A673 (cell line): ENCODE measurements at regions not wholly inside any gene's neighbourhood (a gene's known extent, or its start where the extent isn't known, plus 50 kb on each side); places are given as distances from the start of the nearest gene placed in this dataset.
A peak's percentile ranks its signal among the peaks of the same experiment; 100 is the strongest.

Experiments used
- BruUV-seq: library from RNA; stranded (reverse); fragments of 400-500 nt; replicated peaks from 2 replicates; lab custom pipeline; 2021; lab: Mats Ljungman, UMichigan
- CTCF ChIA-PET: fragments of 300-600 bp; sonication (Branson Sonifier 250); formaldehyde crosslinking; loops from one replicate; lab custom pipeline; 2022; ENCODE audit warnings: antibody characterized with exemption; lab: Charles Lee
- POLR2A ChIA-PET: fragments of 300-600 bp; sonication (Branson Sonifier 250); formaldehyde crosslinking; loops from one replicate; lab custom pipeline; 2022; ENCODE audit warnings: antibody characterized with exemption; ENCODE audit not compliant: low non-redundant PET; lab: Charles Lee
- DNase-seq: peaks from one replicate; pipeline ENCODE4 v3.0.0-alpha.2; 2015; ENCODE audit warnings: low spot score
- H3K27ac ChIP-seq: fragments of 200-600 bp; sonication (generic); 2 replicates; pipeline ENCODE4 v1.5.1; 2016; ENCODE audit warnings: mixed run types, low read depth, mild to moderate bottlenecking, mixed read lengths, antibody characterized with exemption, low read length; ENCODE audit not compliant: poor library complexity, severe bottlenecking
- H3K27me3 ChIP-seq: fragments of 200-600 bp; sonication (generic); replicated peaks from 2 replicates; pipeline ENCODE4 v1.6.1; 2017; ENCODE audit warnings: mixed run types, low read depth, mild to moderate bottlenecking, mixed read lengths, antibody characterized with exemption, low read length; ENCODE audit not compliant: insufficient read depth, poor library complexity
- H3K36me3 ChIP-seq: fragments of 200-600 bp; sonication (generic); 2 replicates; pipeline ENCODE4 v1.6.1; 2016; ENCODE audit warnings: mixed run types, mild to moderate bottlenecking, mixed read lengths, antibody characterized with exemption, low read length; ENCODE audit not compliant: insufficient read depth, poor library complexity, severe bottlenecking
- H3K4me1 ChIP-seq: fragments of 200-600 bp; sonication (generic); 2 replicates; pipeline ENCODE4 v1.6.1; 2017; ENCODE audit warnings: mixed run types, mild to moderate bottlenecking, mixed read lengths, antibody characterized with exemption, low read length; ENCODE audit not compliant: insufficient read depth, poor library complexity, severe bottlenecking
- H3K4me3 ChIP-seq: fragments of 200-600 bp; sonication (generic); 2 replicates; pipeline ENCODE4 v1.5.1; 2016; ENCODE audit warnings: low read depth, mixed run types, mild to moderate bottlenecking, mixed read lengths, low read length; ENCODE audit not compliant: poor library complexity, severe bottlenecking
- H3K9me3 ChIP-seq: fragments of 200-600 bp; sonication (generic); 2 replicates; pipeline ENCODE4 v1.6.1; 2016; ENCODE audit warnings: mixed run types, low read depth, mild to moderate bottlenecking, mixed read lengths, antibody characterized with exemption, low read length; ENCODE audit not compliant: poor library complexity, severe bottlenecking
- CTCF ChIP-seq: fragments of 300-800, 200-600 bp; sonication (generic); conservative IDR thresholded peaks from 2 replicates; pipeline ENCODE4 v1.5.1; 2017; ENCODE audit warnings: low read depth, mild to moderate bottlenecking, antibody characterized with exemption, low read length, moderate library complexity, mixed read lengths
- EZH2 ChIP-seq: fragments of 200-600 bp; sonication (generic); IDR thresholded peaks from 2 replicates; pipeline ENCODE4 v1.6.1; 2017; ENCODE audit warnings: borderline replicate concordance, low read depth, mild to moderate bottlenecking, mixed read lengths, antibody characterized with exemption, low read length; ENCODE audit not compliant: poor library complexity, severe bottlenecking
- intact Hi-C: fragments of 100-400 bp; cut with micrococcal nuclease; formaldehyde crosslinking; loops from one replicate; pipeline ENCODE4 v1.10.0; 2022; ENCODE audit not compliant: unreplicated experiment

GRCh38 chr9:115956371-115956770 is 197.2 kb upstream of the PAPPA start:
- TF ChIP-seq EZH2 (no peak), CTCF (no peak)
- Histone ChIP-seq H3K27me3 (no peaks in the 10 kb centered on the region), H3K36me3 (no peaks in the 10 kb centered on the region), H3K27ac (no peak overlapping the region), H3K4me1 (no peaks in the 10 kb centered on the region), H3K9me3 (no peaks in the 10 kb centered on the region), H3K4me3 (no peak overlapping the region)
- ChIA-PET POLR2A (interaction anchor here (0.6 kb wide), 1 partner anchor 133 kb away, joined by 3 read pairs; no protein-coding TSS in a partner anchor), CTCF (no interaction called here)
- intact Hi-C loops = no loop called here
- BruUV-seq = no TSS peak
- DNase-seq = no peak

- Histone ChIP-seq H3K27ac (no peak overlapping the region), H3K9me3 (no peaks in the 10 kb centered on the region), H3K36me3 (no peaks in the 10 kb centered on the region), H3K4me1 (no peaks in the 10 kb centered on the region), H3K27me3 (no peaks in the 10 kb centered on the region), H3K4me3 (no peak overlapping the region)
- no TSS peak for BruUV-seq
- CTCF ChIA-PET = no interaction called here
- no peak for DNase-seq
- no peak for TF ChIP-seq EZH2
- no peak for TF ChIP-seq CTCF
- POLR2A ChIA-PET = no interaction called here
- intact Hi-C loops = no loop called here
Observed at GRCh38 chr9:115957585-115957984, 196.0 kb upstream of the PAPPA start.

GRCh38 chr9:115964710-115965347 is 188.8 kb upstream of the PAPPA start:
- POLR2A ChIA-PET = no interaction called here
- H3K4me1 ChIP-seq = peaks cover 22% of the 10 kb centered on the region
- no TSS peak for BruUV-seq
- no peaks in the 10 kb centered on the region for H3K9me3 ChIP-seq
- intact Hi-C loops = no loop called here
- H3K27me3 ChIP-seq = no peaks in the 10 kb centered on the region
- DNase-seq = peak; percentile 92
- H3K4me3 ChIP-seq = no peak overlapping the region
- TF ChIP-seq CTCF (no peak), EZH2 (no peak)
- H3K36me3 ChIP-seq = no peaks in the 10 kb centered on the region
- H3K27ac ChIP-seq = peak overlapping the region; percentile 69
- CTCF ChIA-PET = no interaction called here
